ENCODE measurements at regions not wholly inside any gene's neighbourhood (a gene's known extent, or its start where the extent isn't known, plus 50 kb on each side); places are given as distances from the start of the nearest gene placed in this dataset.
A peak's percentile ranks its signal among the peaks of the same experiment; 100 is the strongest.

DNA sequence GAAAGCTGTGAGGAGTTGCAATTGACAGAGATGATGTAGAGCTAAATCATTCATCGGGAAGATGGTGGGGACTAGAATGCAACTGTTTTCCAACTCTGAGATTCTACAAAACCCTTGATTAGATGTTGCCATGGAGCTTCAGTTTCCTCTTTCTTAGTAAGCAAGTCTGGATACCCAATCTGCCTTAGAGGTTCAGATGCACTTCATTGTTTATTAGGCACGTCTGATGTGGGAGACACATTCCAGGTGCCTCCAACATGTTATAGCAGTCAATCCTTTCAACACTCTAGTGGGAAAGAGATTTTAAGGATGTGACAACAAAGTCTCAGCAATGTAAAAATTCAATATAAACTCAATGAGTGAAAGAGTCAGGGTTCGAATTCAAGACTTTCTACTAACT is 291.3 kb upstream of the PHYHIPL start:
- TF ChIP-seq, protein P1, sequence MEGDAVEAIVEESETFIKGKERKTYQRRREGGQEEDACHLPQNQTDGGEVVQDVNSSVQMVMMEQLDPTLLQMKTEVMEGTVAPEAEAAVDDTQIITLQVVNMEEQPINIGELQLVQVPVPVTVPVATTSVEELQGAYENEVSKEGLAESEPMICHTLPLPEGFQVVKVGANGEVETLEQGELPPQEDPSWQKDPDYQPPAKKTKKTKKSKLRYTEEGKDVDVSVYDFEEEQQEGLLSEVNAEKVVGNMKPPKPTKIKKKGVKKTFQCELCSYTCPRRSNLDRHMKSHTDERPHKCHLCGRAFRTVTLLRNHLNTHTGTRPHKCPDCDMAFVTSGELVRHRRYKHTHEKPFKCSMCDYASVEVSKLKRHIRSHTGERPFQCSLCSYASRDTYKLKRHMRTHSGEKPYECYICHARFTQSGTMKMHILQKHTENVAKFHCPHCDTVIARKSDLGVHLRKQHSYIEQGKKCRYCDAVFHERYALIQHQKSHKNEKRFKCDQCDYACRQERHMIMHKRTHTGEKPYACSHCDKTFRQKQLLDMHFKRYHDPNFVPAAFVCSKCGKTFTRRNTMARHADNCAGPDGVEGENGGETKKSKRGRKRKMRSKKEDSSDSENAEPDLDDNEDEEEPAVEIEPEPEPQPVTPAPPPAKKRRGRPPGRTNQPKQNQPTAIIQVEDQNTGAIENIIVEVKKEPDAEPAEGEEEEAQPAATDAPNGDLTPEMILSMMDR (IDR thresholded peaks at IDR 0.05): no peak
- DNase-seq: no peak
- intact Hi-C loops (cut with DNase I): no loop called here
- H3K36me3 ChIP-seq: no peaks in the 10 kb centered on the region
- H3K4me3 ChIP-seq: no peak overlapping the region
- no peak overlapping the region for H3K27ac ChIP-seq
- no peaks in the 10 kb centered on the region for H3K4me1 ChIP-seq
- no peak for ATAC-seq
- peaks cover 0 to 11% of the 10 kb centered on the region in 2 donors for H3K9me3 ChIP-seq
- H3K27me3 ChIP-seq: no peaks in the 10 kb centered on the region

DNA sequence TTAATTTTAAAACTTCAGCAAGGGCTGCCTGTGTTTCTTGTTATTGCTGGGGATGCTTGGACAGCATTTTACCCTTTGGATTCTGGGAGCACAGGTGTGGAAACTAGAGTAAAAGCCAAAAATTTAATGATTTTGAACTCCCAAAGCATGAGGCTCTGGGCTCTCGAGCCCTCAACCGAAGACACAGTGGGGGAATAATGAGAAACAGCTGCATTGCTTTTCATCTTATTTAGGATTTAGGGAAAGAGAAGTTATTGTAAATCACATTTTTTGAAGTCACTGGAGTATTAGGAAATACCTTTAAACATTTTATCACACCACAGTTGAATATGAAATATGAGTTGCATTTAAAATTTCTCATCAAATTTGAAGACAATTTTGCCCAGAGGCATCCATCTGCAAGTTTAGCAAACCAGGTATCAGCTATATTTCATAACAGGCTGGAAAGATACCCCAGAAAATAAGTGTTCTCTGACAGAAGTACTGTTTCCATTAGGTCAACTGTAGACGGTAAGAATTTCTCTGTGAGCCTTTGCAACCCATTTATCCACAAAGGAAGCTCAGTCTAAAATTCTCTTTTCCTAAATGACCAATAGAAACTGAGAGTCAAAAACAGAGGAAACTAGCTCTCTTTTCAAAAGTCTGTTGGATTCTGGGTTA is 290.6 kb upstream of the PHYHIPL start:
- no peak for ATAC-seq
- H3K9me3 ChIP-seq: peaks cover 0 to 11% of the 10 kb centered on the region in 2 donors
- H3K4me1 ChIP-seq: no peaks in the 10 kb centered on the region
- no peak overlapping the region for H3K27ac ChIP-seq
- no peaks in the 10 kb centered on the region for H3K36me3 ChIP-seq
- intact Hi-C loops (cut with DNase I): no loop called here
- no peak for DNase-seq
- H3K4me3 ChIP-seq: no peak overlapping the region
- H3K27me3 ChIP-seq: no peaks in the 10 kb centered on the region
- TF ChIP-seq, protein P1 (IDR thresholded peaks at IDR 0.05): no peak

DNA sequence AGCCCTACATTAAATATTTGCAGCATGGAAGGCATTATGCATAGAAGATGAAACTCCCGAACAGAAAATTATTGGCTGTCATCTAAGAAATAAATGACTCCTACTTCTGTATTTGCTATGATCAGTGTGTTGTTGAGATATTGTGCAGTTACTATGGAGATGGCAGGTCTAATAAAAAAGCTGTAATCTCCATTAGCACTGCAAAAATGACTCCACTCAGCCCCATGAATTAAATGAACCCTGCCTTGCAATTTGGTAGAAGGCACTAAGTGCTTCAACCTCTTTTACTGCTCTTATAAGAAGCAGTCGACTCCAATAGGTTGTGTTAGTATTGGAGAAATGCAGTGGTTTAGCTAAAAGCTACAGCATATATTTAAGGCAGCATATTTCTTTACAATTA is 290.0 kb upstream of the PHYHIPL start:
- H3K4me3 ChIP-seq: no peak overlapping the region
- peaks cover 0 to 11% of the 10 kb centered on the region in 2 donors for H3K9me3 ChIP-seq
- H3K36me3 ChIP-seq: no peaks in the 10 kb centered on the region
- intact Hi-C loops (cut with DNase I): no loop called here
- H3K27me3 ChIP-seq: no peaks in the 10 kb centered on the region
- no peaks in the 10 kb centered on the region for H3K4me1 ChIP-seq
- no peak for ATAC-seq
- no peak for DNase-seq
- no peak overlapping the region for H3K27ac ChIP-seq
- TF ChIP-seq, protein P1 (IDR thresholded peaks at IDR 0.05): no peak

DNA sequence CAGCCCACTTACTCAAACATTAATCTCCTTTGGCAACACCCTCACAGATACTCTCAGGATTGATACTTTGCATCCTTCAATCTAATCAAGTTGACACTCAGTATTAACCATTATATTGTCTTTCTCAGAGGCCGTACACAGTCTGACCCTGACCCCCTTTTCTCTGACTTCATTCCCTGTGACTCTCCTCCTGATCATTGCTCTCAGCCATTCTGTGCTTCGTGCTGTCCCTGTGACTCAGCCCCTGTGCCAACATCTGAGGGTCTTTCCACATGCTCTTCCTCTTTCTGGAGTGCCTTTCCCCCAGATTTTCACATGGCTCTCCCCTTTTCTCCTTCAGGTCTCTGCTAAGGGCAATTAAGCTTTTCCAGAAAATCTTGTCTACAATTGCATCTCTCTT is 289.0 kb upstream of the PHYHIPL start:
- intact Hi-C loops (cut with DNase I): no loop called here
- no peaks in the 10 kb centered on the region for H3K36me3 ChIP-seq
- peaks cover 0 to under 1% of the 10 kb centered on the region in 2 donors for H3K9me3 ChIP-seq
- ATAC-seq (no peak), DNase-seq (no peak)
- no peaks in the 10 kb centered on the region for H3K27me3 ChIP-seq
- no peak overlapping the region for H3K4me3 ChIP-seq
- H3K27ac ChIP-seq: no peak overlapping the region
- H3K4me1 ChIP-seq: no peaks in the 10 kb centered on the region
- TF ChIP-seq, protein P1 (IDR thresholded peaks at IDR 0.05): no peak

DNA sequence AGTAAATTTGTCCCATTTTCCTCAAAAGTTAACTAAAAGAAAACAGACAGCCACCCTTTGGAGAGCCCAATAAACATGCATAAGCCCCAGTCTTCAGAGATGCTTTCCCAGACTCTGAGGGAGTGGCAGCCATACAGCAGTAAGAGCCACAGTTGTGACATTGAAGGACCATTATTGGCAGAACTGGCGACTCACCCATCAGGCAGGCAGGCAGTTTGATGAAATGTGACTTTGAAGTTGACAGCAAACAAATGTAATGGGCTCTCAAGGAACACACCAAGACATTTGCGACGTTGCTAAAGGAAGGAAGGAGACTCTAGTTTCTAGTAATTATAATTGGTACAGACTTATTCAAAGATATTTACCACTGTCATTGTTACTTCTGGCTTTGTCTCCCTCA is 287.5 kb upstream of the PHYHIPL start:
- Histone ChIP-seq H3K27ac (no peak overlapping the region), H3K9me3 (no peaks in the 10 kb centered on the region), H3K4me1 (no peaks in the 10 kb centered on the region), H3K4me3 (no peak overlapping the region), H3K27me3 (no peaks in the 10 kb centered on the region), H3K36me3 (no peaks in the 10 kb centered on the region)
- intact Hi-C loops (cut with DNase I): no loop called here
- DNase-seq: no peak
- TF ChIP-seq, protein P1 (IDR thresholded peaks at IDR 0.05): no peak
- ATAC-seq: peak; percentile 87

Measured in left lung (tissue), 4 donors.